GM19438 (cell line): ENCODE measurements at regions not wholly inside any gene's neighbourhood (a gene's known extent, or its start where the extent isn't known, plus 50 kb on each side); places are given as distances from the start of the nearest gene placed in this dataset.

Experiments
- ATAC-seq: cut with Tn5 transposase; IDR thresholded peaks from one replicate; pipeline ENCODE4 v1.9.1; 2021; ENCODE audit warnings: low read depth; ENCODE audit not compliant: unreplicated experiment

- no peak for ATAC-seq
These were observed 997.6 kb downstream of the DIAPH3 start for GRCh38 chr13:59166174-59166573.

DNA sequence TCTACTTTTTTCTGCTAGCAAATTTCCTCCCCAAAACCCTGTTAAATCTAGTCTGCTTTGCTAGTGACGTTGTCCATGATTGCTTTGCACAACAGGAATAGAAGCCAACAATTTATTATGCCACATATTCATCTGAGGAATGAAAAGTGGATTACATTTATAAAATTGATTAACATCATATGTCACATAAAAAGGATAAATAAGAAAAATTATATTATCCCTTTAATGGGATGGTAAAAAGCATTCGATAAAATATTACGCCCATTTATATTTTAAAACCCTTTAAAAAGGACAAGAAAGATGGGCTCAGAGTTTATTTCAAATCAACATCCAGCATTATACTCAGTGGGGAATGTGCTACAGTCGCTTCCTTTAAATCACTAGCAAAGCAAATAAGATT is 991.7 kb downstream of the DIAPH3 start:
- no peak for ATAC-seq

GRCh38 chr13:59176775-59177174 is 987.0 kb downstream of the DIAPH3 start:
- ATAC-seq: no peak

- no peak for ATAC-seq
These were observed 985.4 kb downstream of the DIAPH3 start for GRCh38 chr13:59178344-59178743.

DNA sequence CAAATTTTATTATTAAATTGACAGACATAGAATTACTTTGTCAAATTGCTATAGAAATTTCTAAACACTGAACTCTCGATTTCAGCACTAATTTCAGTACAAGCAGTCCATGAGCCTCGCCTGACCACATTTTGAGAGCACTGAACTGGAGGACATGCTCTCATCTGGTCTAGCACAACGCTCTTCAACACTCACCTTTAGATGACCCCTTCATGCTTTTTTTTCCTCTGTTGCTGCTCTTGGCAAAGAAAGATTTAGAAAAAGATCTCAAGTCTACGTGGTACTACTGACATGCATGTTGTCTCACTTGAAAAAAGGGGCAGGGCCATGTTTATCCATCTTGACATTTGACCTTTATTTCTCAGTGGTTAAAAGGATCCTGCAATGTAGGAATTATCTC is 981.5 kb downstream of the DIAPH3 start:
- no peak for ATAC-seq

DNA sequence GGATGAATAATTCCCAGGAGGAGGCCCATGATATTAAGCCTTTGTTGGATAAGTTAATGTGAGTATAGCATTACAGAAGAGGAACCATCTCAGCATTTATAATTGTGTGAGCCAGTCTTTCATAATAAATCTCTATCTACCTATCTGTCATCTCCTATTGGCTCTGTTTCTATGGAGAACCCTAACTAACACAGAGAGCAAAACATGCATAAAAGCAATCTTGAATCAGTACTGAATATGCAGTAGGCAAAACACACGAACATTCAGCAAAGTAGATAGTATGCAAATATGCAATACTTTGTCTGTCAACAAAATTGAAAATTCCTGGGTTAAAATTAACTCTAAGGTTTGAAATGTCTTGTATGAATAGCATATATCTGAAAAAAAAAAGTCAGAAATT is 966.3 kb downstream of the DIAPH3 start:
- ATAC-seq: no peak

GRCh38 chr13:59201841-59202240 is 961.9 kb downstream of the DIAPH3 start:
- ATAC-seq: no peak

- ATAC-seq: no peak
These were observed 959.9 kb downstream of the DIAPH3 start for GRCh38 chr13:59203855-59204254.

- no peak for ATAC-seq
These were observed 958.2 kb downstream of the DIAPH3 start for GRCh38 chr13:59205501-59205900.

DNA sequence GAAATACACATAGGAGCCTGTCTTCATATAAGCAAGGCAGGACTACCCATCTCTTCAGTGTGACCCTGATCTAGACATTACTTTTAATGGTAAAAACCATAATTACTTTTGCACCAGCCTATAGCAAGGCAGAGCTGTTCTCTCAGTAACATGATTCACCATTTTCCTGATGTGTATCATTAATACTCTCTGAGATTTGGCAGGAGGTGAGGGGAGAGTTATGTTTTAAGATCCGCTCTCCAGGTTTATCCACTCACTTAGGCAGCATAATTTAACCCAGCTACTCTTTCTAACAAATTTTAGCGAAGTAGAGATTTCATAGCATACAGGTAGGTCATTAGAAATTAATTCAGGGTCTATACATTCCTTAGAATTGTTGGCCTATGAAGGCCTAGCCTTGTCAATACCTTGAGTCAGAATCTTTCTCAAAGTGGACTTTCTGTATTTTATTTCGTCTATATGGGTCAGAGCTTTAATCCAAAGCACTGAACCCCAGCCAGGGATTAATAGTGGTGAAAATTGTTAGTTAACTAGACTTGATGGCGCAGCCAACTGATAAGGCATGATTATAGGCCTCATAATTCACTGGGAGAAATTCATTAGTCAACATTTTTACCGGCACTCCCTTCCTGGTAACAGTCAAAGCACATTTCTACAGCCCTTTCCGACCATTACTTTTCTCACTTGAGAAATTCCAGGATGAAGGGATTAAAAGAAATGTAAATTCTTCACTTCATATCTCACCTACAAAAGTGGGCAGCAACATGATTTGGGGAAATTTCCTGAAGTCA is 955.1 kb downstream of the DIAPH3 start:
- no peak for ATAC-seq

DNA sequence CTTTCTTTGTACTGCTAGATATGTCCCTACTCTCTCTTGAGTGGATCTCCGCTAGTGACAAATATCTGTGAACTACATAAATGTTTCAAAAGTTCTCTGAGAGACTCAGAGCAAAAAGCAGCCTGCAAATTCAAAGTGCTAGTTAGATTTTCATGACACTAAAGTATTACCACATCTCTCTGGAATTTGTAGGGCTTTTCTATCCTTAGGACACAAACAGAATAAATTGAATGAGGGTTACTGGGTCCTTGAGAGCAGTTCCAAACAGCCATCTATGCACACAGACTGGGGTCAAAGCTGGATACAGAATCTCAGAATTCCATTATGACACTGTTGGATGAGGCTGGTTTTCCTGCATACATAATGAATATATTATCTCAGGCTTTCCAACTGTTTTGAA is 953.2 kb downstream of the DIAPH3 start:
- no peak for ATAC-seq

DNA sequence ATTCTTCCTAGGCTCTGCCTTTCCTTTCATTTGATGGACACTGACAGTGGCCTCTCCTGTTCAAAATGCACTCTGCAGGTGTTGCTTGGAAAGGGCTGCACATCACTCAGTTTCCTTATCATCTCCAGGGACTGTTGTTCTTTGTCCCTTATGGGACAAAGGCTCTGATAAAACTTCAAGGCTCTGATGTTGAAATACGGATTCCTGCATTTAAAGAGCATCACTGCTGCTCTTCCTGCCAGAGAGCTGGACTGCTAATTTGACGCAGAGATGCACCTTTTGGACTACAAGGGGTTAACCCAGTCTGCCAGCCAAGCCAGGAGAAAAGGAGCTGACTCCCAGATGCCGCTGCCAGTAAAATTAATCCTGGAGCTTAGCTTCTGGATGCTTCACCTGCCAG is 952.1 kb downstream of the DIAPH3 start:
- ATAC-seq: no peak

GRCh38 chr13:59229401-59229800 is 934.3 kb downstream of the DIAPH3 start:
- ATAC-seq: no peak

DNA sequence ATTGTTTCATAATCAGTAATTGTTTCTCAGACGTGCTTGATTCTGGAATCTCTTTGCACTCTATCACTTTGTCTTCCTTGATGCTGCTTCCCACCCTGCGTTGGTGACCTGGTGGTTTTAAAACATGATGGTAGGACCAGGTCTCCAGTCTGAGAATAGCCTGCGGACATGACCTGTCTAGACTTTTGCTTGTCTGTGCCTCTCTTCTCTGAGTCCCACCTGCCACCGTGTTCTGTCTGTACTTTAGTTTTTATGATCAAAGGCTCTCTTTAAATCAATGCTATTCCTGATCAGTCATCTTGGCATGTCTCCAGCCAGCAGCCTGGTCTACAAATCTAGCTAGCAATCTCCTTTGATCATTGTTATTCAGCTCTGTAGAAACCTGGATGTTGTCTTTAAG is 933.9 kb downstream of the DIAPH3 start:
- ATAC-seq: no peak

DNA sequence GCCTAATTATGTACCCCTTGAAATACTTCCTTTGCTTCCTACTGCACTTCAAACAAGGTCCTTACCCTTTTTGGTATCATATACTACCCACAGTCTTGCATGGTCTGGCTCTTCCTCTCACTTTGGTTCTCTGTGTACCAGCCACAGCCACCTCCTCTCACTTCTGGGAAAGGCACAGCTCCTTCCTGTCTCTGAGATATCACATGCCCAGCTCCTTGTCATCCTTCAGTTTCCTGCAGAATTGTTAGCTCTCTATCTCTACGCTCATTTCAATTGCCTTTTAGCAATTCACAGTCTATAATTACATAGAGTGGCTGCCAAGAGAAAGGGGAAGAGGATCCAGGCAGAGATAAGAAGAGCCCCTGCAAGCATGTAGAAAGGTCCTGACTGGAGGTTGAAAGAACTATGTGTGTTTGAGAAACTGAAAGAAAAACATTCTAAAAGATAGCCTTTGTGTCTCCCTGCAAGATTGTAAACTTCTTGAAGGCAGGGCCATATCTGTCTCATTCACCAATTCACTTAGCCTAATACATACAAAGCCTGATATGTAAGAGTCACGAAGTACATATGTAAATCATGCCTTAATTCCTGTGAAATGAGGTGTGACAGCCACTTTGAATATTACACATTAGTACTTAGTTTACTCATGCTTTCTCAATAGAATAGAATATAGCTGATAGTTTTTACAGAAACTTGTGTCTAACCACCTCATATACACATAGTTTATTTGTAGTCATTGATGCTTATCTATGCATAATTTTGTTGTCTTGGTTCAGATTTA is 933.1 kb downstream of the DIAPH3 start:
- ATAC-seq: no peak

GRCh38 chr13:59236309-59236919 is 927.3 kb downstream of the DIAPH3 start:
- ATAC-seq: no peak

GRCh38 chr13:59236944-59237343 is 926.8 kb downstream of the DIAPH3 start:
- no peak for ATAC-seq

GRCh38 chr13:59247171-59247570 is 916.6 kb downstream of the DIAPH3 start:
- ATAC-seq: no peak

DNA sequence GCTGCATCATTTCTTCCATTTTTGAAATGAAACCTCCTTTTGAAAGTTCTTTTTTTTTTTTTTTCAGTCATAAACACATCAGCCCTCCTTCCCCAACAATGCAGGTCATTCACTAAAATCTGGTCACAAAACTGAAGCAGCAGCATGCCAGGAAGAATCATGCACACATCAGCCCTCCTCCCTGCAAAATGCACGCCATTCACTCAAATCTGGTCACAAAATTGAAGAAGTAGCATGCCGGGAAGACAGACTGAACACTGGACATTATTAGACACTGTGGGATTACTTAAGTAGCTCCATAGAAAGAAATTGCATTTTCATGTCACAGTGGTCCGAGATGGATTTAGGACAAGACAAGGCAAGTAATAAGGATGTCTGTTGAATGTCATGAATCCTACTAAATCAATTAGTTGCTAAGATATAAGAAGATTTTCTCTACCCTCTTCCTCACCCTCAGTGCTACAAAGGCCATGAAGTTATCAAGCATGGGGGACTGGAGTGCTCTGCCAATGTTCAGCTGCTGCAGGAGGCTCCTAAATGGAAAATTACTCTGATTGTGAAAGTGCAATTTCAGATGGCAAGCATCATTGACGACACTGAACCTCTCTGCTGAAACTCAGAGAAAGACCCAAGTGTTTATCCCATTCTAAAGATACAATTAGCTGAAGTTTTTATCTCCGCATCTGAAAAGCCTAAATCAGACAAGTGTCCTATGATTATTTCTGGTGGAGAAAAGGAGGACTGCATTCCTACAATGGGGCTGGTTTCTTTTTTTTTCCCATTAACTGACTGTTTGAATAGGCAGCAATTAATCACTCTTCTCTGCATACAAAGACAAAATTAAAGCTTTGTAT is 913.2 kb downstream of the DIAPH3 start:
- ATAC-seq: no peak

GRCh38 chr13:59259165-59260000 is 904.3 kb downstream of the DIAPH3 start:
- no peak for ATAC-seq
